Astrocyte (in vitro differentiated cells and primary cell): ENCODE measurements at regions not wholly inside any gene's neighbourhood (a gene's known extent, or its start where the extent isn't known, plus 50 kb on each side); places are given as distances from the start of the nearest gene placed in this dataset.

Experiments used
- DNase-seq: peaks from one replicate; pipeline ENCODE4 v3.0.0-alpha.2; 2010; ENCODE audit warnings: low read depth
- FAIRE-seq: peaks from 2 replicates; lab custom pipeline; 2011; peaks lifted over from hg19 to GRCh38; lab: Jason Lieb, UNC
- H2AFZ ChIP-seq: 2 replicates; pipeline ENCODE4 v1.6.0; 2012; ENCODE audit warnings: low read depth, low read length, inconsistent platforms
- H3K27ac ChIP-seq: 2 replicates; pipeline ENCODE4 v1.5.1; 2011; ENCODE audit warnings: low read depth, low read length, inconsistent platforms
- H3K27me3 ChIP-seq: 2 replicates; pipeline ENCODE4 v1.6.0; 2011; ENCODE audit warnings: low read length, inconsistent platforms; ENCODE audit not compliant: insufficient read depth
- H3K36me3 ChIP-seq: 2 replicates; pipeline ENCODE4 v1.5.1; 2011; ENCODE audit warnings: low read length, inconsistent platforms; ENCODE audit not compliant: insufficient read depth
- H3K4me1 ChIP-seq: 2 replicates; pipeline ENCODE4 v1.5.1; 2011; ENCODE audit warnings: low read length, inconsistent platforms; ENCODE audit not compliant: insufficient read depth
- H3K4me2 ChIP-seq: 2 replicates; pipeline ENCODE4 v1.6.0; 2012; ENCODE audit warnings: low read length, inconsistent platforms
- H3K4me3 ChIP-seq: 2 replicates; pipeline ENCODE4 v1.5.1; 2011; ENCODE audit warnings: low read depth, mild to moderate bottlenecking, low read length, inconsistent platforms; ENCODE audit not compliant: insufficient read depth
- H3K79me2 ChIP-seq: 2 replicates; pipeline ENCODE4 v1.6.0; 2012; ENCODE audit warnings: mild to moderate bottlenecking, low read length, inconsistent platforms; ENCODE audit not compliant: insufficient read depth
- H3K9ac ChIP-seq: 2 replicates; pipeline ENCODE4 v1.6.0; 2012; ENCODE audit warnings: mild to moderate bottlenecking, low read length, inconsistent platforms
- H3K9me3 ChIP-seq: 2 replicates; pipeline ENCODE4 v1.5.1; 2012; ENCODE audit warnings: low read depth, mild to moderate bottlenecking, low read length, inconsistent platforms; ENCODE audit not compliant: insufficient read depth
- H4K20me1 ChIP-seq: 2 replicates; pipeline ENCODE4 v1.6.0; 2012; ENCODE audit warnings: low read length, inconsistent platforms; ENCODE audit not compliant: insufficient read depth
- H3K27ac Mint-ChIP-seq: one replicate; pipeline ENCODE4 v1.8.0; 2021; ENCODE audit warnings: mild to moderate bottlenecking, mixed read lengths; ENCODE audit not compliant: unreplicated experiment
- H3K27me3 Mint-ChIP-seq: one replicate; pipeline ENCODE4 v1.8.0; 2021; ENCODE audit warnings: low read depth, mixed read lengths; ENCODE audit not compliant: unreplicated experiment
- H3K36me3 Mint-ChIP-seq: one replicate; pipeline ENCODE4 v1.8.0; 2021; ENCODE audit warnings: low read depth, mixed read lengths; ENCODE audit not compliant: unreplicated experiment
- H3K4me1 Mint-ChIP-seq: one replicate; pipeline ENCODE4 v1.8.0; 2021; ENCODE audit warnings: low read depth, mixed read lengths; ENCODE audit not compliant: unreplicated experiment
- H3K4me3 Mint-ChIP-seq: one replicate; pipeline ENCODE4 v1.8.0; 2021; ENCODE audit warnings: mild to moderate bottlenecking, moderate library complexity, mixed read lengths; ENCODE audit not compliant: unreplicated experiment
- H3K9me3 Mint-ChIP-seq: one replicate; pipeline ENCODE4 v1.8.0; 2021; ENCODE audit warnings: mild to moderate bottlenecking, mixed read lengths; ENCODE audit not compliant: unreplicated experiment
- CTCF ChIP-seq: IDR thresholded peaks from 2 replicates; pipeline ENCODE4 v1.5.1; 2011; ENCODE audit warnings: low read depth, mild to moderate bottlenecking, inconsistent platforms, low read length, moderate library complexity; ENCODE audit not compliant: insufficient read depth
- EZH2 ChIP-seq: IDR thresholded peaks from 2 replicates; pipeline ENCODE4 v1.6.1; 2012; ENCODE audit warnings: mild to moderate bottlenecking, low read length, inconsistent platforms; ENCODE audit not compliant: insufficient read depth

GRCh38 chr2:236866542-236867340 lies 218.9 kb upstream of the COPS8 start:
- no peak overlapping the region for H3K4me3 Mint-ChIP-seq
- Histone ChIP-seq H3K4me3 (no peak overlapping the region), H4K20me1 (no peaks in the 10 kb centered on the region), H2AFZ (no peak overlapping the region), H3K9ac (no peak overlapping the region), H3K27ac (no peak overlapping the region), H3K79me2 (no peaks in the 10 kb centered on the region), H3K27me3 (no peaks in the 10 kb centered on the region), H3K4me1 (peaks cover 16% of the 10 kb centered on the region), H3K4me2 (no peak overlapping the region), H3K9me3 (peaks cover 9% of the 10 kb centered on the region), H3K36me3 (no peaks in the 10 kb centered on the region)
- FAIRE-seq (no peak), DNase-seq (no peak)
- no peak for TF ChIP-seq CTCF
- peaks cover 35% of the 10 kb centered on the region for H3K4me1 Mint-ChIP-seq
- no peaks in the 10 kb centered on the region for H3K36me3 Mint-ChIP-seq
- H3K27me3 Mint-ChIP-seq: peaks cover 3% of the 10 kb centered on the region
- H3K9me3 Mint-ChIP-seq: peaks cover 17% of the 10 kb centered on the region
- H3K27ac Mint-ChIP-seq: no peak overlapping the region

GRCh38 chr2:236867441-236868260 lies 218.0 kb upstream of the COPS8 start:
- H2AFZ ChIP-seq: no peak overlapping the region
- FAIRE-seq (no peak), DNase-seq (peak; percentile 26)
- no peak overlapping the region for H3K27ac ChIP-seq
- no peaks in the 10 kb centered on the region for H3K36me3 Mint-ChIP-seq
- peaks cover 9% of the 10 kb centered on the region for H3K9me3 ChIP-seq
- H3K9ac ChIP-seq: no peak overlapping the region
- H3K4me3 ChIP-seq: no peak overlapping the region
- H3K27me3 ChIP-seq: no peaks in the 10 kb centered on the region
- no peak overlapping the region for H3K4me3 Mint-ChIP-seq
- H4K20me1 ChIP-seq: no peaks in the 10 kb centered on the region
- H3K27me3 Mint-ChIP-seq: no peaks in the 10 kb centered on the region
- TF ChIP-seq EZH2 (no peak), CTCF (no peak)
- peaks cover 17% of the 10 kb centered on the region for H3K9me3 Mint-ChIP-seq
- no peaks in the 10 kb centered on the region for H3K36me3 ChIP-seq
- no peak overlapping the region for H3K27ac Mint-ChIP-seq
- no peak overlapping the region for H3K4me2 ChIP-seq
- H3K4me1 Mint-ChIP-seq: peaks cover 37% of the 10 kb centered on the region
- H3K79me2 ChIP-seq: no peaks in the 10 kb centered on the region
- H3K4me1 ChIP-seq: peaks cover 15% of the 10 kb centered on the region
